Right lobe of liver (tissue), 6 donors: ENCODE measurements at regions not wholly inside any gene's neighbourhood (a gene's known extent, or its start where the extent isn't known, plus 50 kb on each side); places are given as distances from the start of the nearest gene placed in this dataset.

Experiments
- ATAC-seq, 4 donors: fragments of 200-7000 bp; cut with Tn5 transposase; one replicate each; pipeline ENCODE4 v1.9.1; 2020; ENCODE audit warnings: mild to moderate bottlenecking in 4 of 4, moderate library complexity in 4 of 4
- DNase-seq, 3 donors: peaks; one replicate each; pipeline ENCODE4 v3.0.0-alpha.2; 2020
- H3K27ac ChIP-seq, 3 donors: fragments of 200-600 bp; one replicate each; pipeline ENCODE4 v1.8.0; 2022
- H3K27me3 ChIP-seq, 2 donors: fragments of 200-600 bp; one replicate each; pipeline ENCODE4 v1.8.0; 2022
- H3K36me3 ChIP-seq, 4 donors: fragments of 200-600 bp; sonication (generic) in 1 of 4; one replicate each; pipeline versions ENCODE4 v1.5.1 to v1.8.0; 2017 to 2022; ENCODE audit warnings: control low read depth in 1 of 4
- H3K4me1 ChIP-seq, 4 donors: fragments of 200-600 bp; sonication (generic) in 1 of 4; one replicate each; pipeline versions ENCODE4 v1.5.1 to v1.8.0; 2017 to 2022; ENCODE audit warnings: control low read depth in 1 of 4
- H3K4me3 ChIP-seq, 3 donors: fragments of 200-600 bp; one replicate each; pipeline ENCODE4 v1.8.0; 2022
- H3K9me3 ChIP-seq, 4 donors: fragments of 200-600 bp; sonication (generic) in 1 of 4; one replicate each; pipeline versions ENCODE4 v1.5.1 to v1.8.0; 2017 to 2022; ENCODE audit warnings: control low read depth in 1 of 4
- CTCF ChIP-seq, 4 donors: fragments of 200-600 bp in 3 of 4; fragments of 450-650 bp in 1 of 4; IDR thresholded peaks; one replicate each; pipeline versions ENCODE4 v1.5.1 to v1.8.0; 2016 to 2022; ENCODE audit warnings: antibody characterized with exemption in 4 of 4, mild to moderate bottlenecking in 2 of 4
- POLR2A ChIP-seq: fragments of 450-650 bp; IDR thresholded peaks from one replicate; pipeline ENCODE4 v1.6.1; 2017; ENCODE audit warnings: antibody characterized with exemption, mild to moderate bottlenecking
- WGBS: methylation state at CpG from one replicate; pipeline ENCODE4 v1.1.6; 2018; ENCODE audit warnings: low coverage, low lambda C conversion rate; ENCODE audit not compliant: insufficient coverage; ENCODE audit errors: missing lambda C conversion rate; 5-methylcytosine and 5-hydroxymethylcytosine counted together
- intact Hi-C, 2 donors: fragments of 100-400 bp; cut with DNase I; formaldehyde crosslinking; loops; one replicate each; pipeline versions ENCODE4 v1.11.2 to v1.14.1; 2022
- donor health status: DM: no; HTN: yes; CAD: no.
- donor health status: DM: no; HTN: no; CAD: no.
- donor health status: DM: no; HTN: no; CAD: no.
- donor health status: DM: no; HTN: yes; CAD: no.
- donor health status: DM: no; HTN: yes; CAD: no.

- no peaks in the 10 kb centered on the region for H3K4me1 ChIP-seq
- no peak overlapping the region for H3K4me3 ChIP-seq
- intact Hi-C loops = no loop called here
- H3K27me3 ChIP-seq = no peaks in the 10 kb centered on the region
- TF ChIP-seq POLR2A (no peak), CTCF (IDR thresholded peaks at IDR 0.05) (no peak)
- DNase-seq (no peak), ATAC-seq (no peak)
- WGBS = 12% methylated on average over 2 of the region's 2 CpGs
- no peaks in the 10 kb centered on the region for H3K36me3 ChIP-seq
- H3K9me3 ChIP-seq = no peaks in the 10 kb centered on the region
- no peak overlapping the region for H3K27ac ChIP-seq
Observed at GRCh38 chr15:88745696-88746095, 57.5 kb upstream of the ACAN start.

GRCh38 chr15:88746451-88746850 lies 56.8 kb upstream of the ACAN start:
- no peak for TF ChIP-seq POLR2A
- no peak for TF ChIP-seq CTCF (IDR thresholded peaks at IDR 0.05)
- no peaks in the 10 kb centered on the region for H3K9me3 ChIP-seq
- no peaks in the 10 kb centered on the region for H3K4me1 ChIP-seq
- no peak overlapping the region for H3K4me3 ChIP-seq
- no peak for DNase-seq
- H3K36me3 ChIP-seq = no peaks in the 10 kb centered on the region
- no peaks in the 10 kb centered on the region for H3K27me3 ChIP-seq
- ATAC-seq = no peak
- H3K27ac ChIP-seq = no peak overlapping the region
- 36% methylated on average over 5 of the region's 5 CpGs for WGBS
- intact Hi-C loops = no loop called here

GRCh38 chr15:88747111-88747510 lies 56.1 kb upstream of the ACAN start:
- TF ChIP-seq POLR2A (no peak), CTCF (IDR thresholded peaks at IDR 0.05) (no peak)
- intact Hi-C loops = no loop called here
- ATAC-seq (no peak), DNase-seq (no peak)
- H3K27me3 ChIP-seq = no peaks in the 10 kb centered on the region
- H3K4me1 ChIP-seq = no peaks in the 10 kb centered on the region
- H3K36me3 ChIP-seq = no peaks in the 10 kb centered on the region
- no peaks in the 10 kb centered on the region for H3K9me3 ChIP-seq
- no peak overlapping the region for H3K4me3 ChIP-seq
- H3K27ac ChIP-seq = no peak overlapping the region
- WGBS = 30% methylated on average over 1 of the region's 1 CpG

GRCh38 chr15:88747631-88748030 lies 55.6 kb upstream of the ACAN start:
- ATAC-seq (no peak), DNase-seq (no peak)
- Histone ChIP-seq H3K9me3 (no peaks in the 10 kb centered on the region), H3K27me3 (no peaks in the 10 kb centered on the region), H3K36me3 (no peaks in the 10 kb centered on the region), H3K4me1 (no peaks in the 10 kb centered on the region), H3K4me3 (no peak overlapping the region), H3K27ac (no peak overlapping the region)
- 65% methylated on average over 2 of the region's 2 CpGs for WGBS
- no peak for TF ChIP-seq POLR2A
- no peak for TF ChIP-seq CTCF (IDR thresholded peaks at IDR 0.05)
- intact Hi-C loops = no loop called here

- intact Hi-C loops = no loop called here
- WGBS = 50% methylated on average over 3 of the region's 3 CpGs
- no peak overlapping the region for H3K27ac ChIP-seq
- DNase-seq (no peak), ATAC-seq (no peak)
- H3K36me3 ChIP-seq = no peaks in the 10 kb centered on the region
- TF ChIP-seq POLR2A (no peak), CTCF (IDR thresholded peaks at IDR 0.05) (no peak)
- no peaks in the 10 kb centered on the region for H3K4me1 ChIP-seq
- H3K4me3 ChIP-seq = no peak overlapping the region
- no peaks in the 10 kb centered on the region for H3K9me3 ChIP-seq
- H3K27me3 ChIP-seq = no peaks in the 10 kb centered on the region
Observed at GRCh38 chr15:88748081-88748480, 55.2 kb upstream of the ACAN start.
